Colon (tissue), 2 donors: ENCODE measurements at regions not wholly inside any gene's neighbourhood (a gene's known extent, or its start where the extent isn't known, plus 50 kb on each side); places are given as distances from the start of the nearest gene placed in this dataset.
A peak's percentile ranks its signal among the peaks of the same experiment; 100 is the strongest.
"Not testable (repeated sequence)": the region's sequence is repeated elsewhere in the genome, so short reads cannot be mapped to it uniquely, and the experiment has no call there.

Experiments
- FAIRE-seq: peaks from 2 replicates; lab custom pipeline; 2012; peaks lifted over from hg19 to GRCh38; lab: Jason Lieb, UNC
- donor health status: control.
- donor health status: control.

- FAIRE-seq, result peak; percentile 69
These were observed 564.3 kb downstream of the SLITRK5 start for GRCh38 chr13:88235441-88235840.

- FAIRE-seq, result no peak
These were observed 575.1 kb downstream of the SLITRK5 start for GRCh38 chr13:88246239-88246638.

GRCh38 chr13:88248393-88248792, 577.2 kb downstream of the SLITRK5 start:
- FAIRE-seq, result no peak

DNA sequence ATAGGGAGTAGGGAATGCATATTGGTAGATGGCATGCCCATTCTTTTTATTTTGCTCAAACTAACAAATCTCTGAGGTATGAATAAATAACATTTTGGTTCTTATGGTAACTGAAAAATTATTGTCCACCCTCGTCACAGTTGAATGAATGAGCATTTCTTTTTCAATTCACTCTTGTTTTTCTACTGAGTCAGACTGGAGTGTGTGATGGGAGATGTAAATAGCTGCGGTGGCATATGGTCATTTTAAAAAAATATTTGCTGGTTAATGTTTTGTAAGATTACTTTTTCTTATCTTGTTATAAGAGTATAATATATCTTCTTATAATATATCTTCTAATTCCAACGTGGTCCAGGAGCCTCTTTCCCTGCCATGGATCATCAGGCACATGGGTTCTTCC, 586.5 kb downstream of the SLITRK5 start:
- no peak for FAIRE-seq

DNA sequence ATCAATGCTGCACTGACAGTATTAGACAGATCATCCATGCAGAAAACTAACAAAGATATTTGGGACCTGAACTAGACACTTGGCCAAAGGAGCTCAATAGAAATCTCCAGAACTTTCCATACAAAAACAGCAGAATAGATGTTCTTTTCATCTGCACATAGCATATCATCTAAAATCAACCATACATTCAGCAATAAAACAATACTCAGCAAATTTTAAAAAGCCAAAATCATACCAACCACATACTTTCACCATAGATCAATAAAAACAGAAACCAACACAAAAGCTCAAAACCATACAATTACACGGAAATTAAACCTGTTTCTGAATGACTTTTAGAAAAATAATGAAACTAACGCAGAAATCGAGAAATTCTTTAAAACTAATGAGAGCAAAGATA, 592.6 kb downstream of the SLITRK5 start:
- FAIRE-seq, result no peak

DNA sequence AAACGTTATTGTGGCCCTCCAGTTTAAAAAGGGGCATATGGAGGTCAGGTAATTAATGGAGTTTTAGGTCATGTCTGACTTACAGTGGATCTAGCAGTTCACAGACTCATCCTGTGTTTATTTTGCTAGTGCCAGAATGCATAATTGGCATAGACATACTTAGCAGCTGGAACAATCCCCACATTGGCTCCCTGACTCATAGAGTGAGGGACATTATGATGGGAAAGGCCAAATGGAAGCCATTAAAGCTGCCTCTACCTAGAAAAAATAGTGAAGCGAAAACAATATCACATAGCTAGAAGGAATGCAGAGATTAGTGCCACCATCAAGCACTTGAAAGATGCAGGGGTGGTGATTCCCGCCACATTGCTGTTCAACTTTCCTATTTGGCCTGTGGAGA, 610.7 kb downstream of the SLITRK5 start:
- no peak for FAIRE-seq

- no peak for FAIRE-seq
These were observed 614.2 kb downstream of the SLITRK5 start for GRCh38 chr13:88285329-88285728.

- no peak for FAIRE-seq
These were observed 617.2 kb downstream of the SLITRK5 start for GRCh38 chr13:88288326-88288725.

DNA sequence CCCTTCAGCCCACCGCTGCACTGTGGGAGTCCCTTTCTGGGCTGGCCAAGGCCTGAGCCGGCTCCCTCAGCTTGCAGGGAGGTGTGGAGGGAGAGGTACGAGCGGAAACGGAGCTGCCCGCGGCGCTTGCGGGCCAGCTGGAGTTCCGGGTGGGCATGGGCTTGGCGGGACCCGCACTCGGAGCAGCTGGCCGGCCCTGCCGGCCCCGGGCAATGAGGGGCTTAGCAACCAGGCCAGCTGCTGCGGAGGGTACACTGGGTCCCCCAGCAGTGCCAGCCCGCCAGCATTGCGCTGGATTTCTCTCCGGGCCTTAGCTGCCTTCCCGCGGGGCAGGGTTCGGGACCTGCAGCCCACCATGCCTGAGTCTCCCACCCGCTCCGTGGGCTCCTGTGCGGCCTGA, 620.6 kb downstream of the SLITRK5 start:
- not testable (repeated sequence) for FAIRE-seq

- no peak for FAIRE-seq
These were observed 623.2 kb downstream of the SLITRK5 start for GRCh38 chr13:88294368-88294767.

- no peak for FAIRE-seq
These were observed 632.0 kb downstream of the SLITRK5 start for GRCh38 chr13:88303157-88303556.

DNA sequence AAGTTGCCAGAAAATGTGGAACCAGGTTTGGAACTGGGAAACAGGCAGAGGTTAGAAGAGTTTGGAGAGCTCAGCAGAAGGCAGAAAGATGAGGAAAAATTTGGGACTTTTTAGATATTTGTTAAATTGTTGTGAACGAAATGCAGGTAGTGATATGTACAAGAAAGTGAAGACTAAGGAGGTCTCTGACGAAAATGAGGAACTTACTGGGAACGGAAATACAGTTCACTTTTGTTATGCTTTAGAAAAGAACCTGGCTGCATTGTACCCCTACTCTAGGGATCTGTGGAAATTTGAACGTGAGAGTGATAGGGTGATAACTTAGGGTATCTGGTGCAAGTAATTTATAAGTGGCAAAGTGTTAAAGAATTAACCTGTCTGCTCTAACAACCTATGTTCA, 632.4 kb downstream of the SLITRK5 start:
- FAIRE-seq, result no peak

DNA sequence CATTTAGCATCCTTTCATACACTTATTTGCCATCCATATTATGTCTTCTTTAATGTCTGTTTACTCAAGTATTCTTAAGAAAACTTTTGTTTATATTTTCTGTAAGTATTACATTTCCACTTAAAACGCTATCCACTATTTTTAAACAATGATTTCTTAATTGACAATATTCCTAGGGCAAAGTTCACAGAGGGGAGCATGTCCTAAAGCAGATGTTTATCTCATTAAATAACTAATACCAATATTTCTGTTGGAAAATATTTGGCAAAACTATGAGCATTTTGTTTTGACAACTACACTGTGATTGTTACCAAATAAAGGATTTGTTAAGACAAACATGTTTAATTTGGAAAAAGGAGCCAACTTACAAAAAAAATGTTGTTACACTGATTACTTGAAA, 643.3 kb downstream of the SLITRK5 start:
- FAIRE-seq, result no peak

DNA sequence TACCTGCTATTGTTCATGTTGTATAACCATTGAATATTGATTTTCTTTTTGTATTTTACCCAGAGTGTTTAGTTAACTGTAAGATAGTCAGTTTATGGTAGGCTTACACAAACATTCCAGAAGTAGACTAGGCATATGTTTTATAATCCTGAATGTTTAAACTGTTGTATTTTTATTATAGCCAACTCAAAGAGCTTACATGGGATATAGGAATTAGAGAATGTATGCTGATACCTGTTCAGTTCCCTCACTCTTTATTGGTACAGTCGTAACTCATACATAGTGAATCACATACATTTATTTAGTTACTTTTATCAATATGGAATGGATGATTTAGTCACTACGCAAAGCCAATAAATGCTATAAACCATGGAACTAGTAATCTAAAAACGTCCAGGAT, 657.9 kb downstream of the SLITRK5 start:
- no peak for FAIRE-seq

DNA sequence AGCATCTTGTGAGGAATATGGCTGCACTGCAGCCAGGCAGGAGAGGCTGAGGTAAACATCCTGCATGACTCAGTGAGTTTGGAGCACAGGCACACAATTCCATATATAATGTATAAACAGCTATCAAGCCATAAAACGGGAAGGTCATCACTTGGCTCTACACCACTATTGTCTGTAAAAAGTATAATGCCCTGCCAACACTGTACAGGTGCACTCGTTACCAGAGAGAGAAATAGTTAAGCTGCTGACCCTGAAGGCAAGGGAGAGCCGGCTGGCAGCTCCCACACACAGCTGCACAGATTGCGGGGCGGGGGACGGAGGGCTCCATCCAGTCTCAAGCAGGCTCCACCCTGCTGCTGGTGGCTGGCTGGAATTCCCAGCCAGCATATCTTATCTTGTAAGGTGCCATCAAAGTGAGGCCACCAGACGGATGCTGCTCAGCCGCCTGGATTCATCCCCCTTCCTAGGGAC, 668.1 kb downstream of the SLITRK5 start:
- no peak for FAIRE-seq

GRCh38 chr13:88345171-88345847, 674.1 kb downstream of the SLITRK5 start:
- FAIRE-seq, result no peak

DNA sequence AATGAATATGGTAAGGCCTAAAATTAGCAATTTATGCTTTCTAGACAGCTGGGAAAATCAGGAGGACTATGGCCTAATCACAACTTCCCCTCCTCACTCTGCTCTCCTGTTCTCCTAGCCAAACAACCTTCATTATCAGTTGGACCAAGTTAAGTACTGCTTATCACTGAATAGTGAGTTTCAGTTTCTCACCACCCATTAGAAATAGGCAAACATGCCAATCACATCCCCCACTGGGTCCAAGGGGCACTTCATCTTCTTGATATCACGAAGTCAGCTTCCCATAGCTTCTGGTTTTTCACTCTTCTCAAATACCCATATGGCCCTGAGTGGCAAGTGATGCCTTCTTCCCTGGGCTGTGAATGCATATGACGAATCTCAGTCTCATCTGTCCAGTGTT, 689.6 kb downstream of the SLITRK5 start:
- FAIRE-seq, result no peak

GRCh38 chr13:88369866-88370265, 698.7 kb downstream of the SLITRK5 start:
- FAIRE-seq, result no peak

DNA sequence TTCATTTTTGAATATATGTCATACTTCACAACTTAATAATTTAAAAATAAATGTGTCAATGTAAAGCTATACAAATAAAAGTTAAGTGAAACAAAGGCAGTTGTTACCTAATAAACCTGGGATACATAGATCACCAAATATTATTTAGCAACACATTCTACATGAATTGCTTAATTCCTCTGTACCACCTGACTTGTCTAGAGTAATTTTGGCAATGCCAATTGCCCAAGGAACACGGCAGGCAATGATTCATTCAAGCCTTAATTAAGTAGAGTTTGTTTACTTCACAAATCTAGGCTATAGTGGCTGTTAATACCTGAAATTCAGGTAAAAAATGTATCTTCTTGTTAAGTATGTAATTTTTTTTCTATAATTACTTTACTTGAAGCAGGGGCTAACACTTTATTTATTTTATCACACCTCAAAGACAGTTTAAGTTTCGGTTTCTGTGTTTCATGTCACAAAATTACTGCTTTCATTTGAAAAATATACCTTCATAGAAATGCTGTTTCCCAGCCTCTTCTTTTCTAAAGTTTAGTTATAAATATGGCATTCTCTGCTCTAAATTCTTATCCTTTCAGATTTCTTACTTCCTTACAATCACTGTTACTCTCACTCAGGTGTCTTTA, 705.7 kb downstream of the SLITRK5 start:
- FAIRE-seq, result no peak

GRCh38 chr13:88377852-88378251, 706.7 kb downstream of the SLITRK5 start:
- FAIRE-seq, result no peak

DNA sequence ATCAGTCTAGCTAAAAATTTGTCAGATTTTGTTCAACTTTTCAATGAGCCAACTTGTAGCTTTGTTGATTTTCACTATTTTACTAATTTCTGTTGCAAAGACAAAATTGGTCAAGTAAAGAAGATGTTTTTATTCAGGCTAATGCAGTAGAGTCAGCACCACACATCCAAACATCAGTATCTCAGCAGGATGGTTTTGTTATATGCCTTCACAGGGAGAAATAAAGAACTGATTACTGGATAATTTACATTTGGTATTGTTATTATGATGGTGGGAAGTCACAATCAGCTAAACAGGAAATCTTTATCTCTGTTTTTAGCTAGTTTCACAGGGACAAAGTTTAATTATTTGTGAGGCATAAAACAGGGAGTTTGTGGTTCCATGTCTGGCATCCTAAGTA, 713.4 kb downstream of the SLITRK5 start:
- no peak for FAIRE-seq

DNA sequence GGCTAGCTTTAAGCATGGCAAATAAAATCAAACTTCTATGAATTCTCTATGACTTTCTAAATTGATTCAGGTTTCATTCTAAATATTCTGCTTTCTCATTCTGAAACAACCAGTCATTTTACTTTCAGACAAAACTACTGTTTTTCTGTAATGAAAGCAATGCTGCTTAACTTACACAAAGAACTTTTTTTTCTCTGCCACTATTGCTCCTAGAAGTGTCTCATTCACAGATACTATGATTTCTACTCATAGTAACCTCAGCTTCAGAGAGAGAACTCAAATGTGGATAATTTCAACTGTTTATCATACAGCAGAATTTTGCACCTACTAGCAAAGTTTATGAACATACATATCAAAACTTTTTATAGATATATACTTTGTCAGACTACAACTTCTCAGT, 724.6 kb downstream of the SLITRK5 start:
- FAIRE-seq, result no peak

DNA sequence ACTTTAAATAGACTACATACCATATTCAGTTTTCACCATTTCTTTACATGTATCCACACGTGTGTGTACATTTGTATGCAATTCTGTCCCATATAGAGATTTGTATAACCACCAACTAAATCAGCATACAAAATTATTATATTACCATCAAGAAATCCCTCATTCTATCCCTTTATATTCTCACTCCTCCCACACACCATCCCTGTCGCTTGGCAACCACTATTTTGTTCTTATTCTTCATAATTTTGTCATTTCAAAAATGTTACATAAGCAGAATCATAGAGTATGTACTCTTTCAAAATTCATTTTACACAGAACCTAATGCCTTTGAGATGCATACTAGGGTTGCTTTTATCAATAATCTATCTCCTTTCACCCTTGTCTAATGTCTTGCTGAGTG, 740.5 kb downstream of the SLITRK5 start:
- no peak for FAIRE-seq

DNA sequence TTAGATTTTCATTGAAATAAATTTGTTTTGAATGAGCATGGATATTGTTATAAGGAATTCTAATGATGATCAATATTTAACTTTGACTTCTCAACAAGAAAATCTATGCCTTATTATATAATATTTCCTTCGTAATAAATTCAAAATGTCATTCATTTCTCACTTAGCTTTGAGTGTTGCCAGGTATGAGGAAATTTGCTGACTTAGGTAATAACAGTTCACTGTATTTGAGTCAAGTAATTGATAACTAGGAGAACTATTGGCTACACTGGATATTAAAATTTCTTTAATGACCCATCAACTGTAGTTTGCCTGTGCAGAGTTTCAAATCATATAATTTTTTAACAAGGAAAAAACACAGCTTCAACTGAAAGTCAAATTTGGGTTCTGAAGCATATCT, 746.6 kb downstream of the SLITRK5 start:
- FAIRE-seq, result no peak
